ENCODE measurements at regions not wholly inside any gene's neighbourhood (a gene's known extent, or its start where the extent isn't known, plus 50 kb on each side); places are given as distances from the start of the nearest gene placed in this dataset.

GRCh38 chr6:100220543-100220942 is 226.5 kb upstream of the MCHR2 start:
- Mint-ChIP-seq H3K36me3 (ENCODE audit: insufficient read depth, unreplicated experiment) (no peaks in the 10 kb centered on the region), H3K27me3 (ENCODE audit: insufficient read depth, unreplicated experiment) (peaks cover 3% of the 10 kb centered on the region), H3K27ac (ENCODE audit: unreplicated experiment) (no peak overlapping the region), H3K9me3 (ENCODE audit: unreplicated experiment) (no peaks in the 10 kb centered on the region), H3K4me3 (ENCODE audit: unreplicated experiment) (no peak overlapping the region), H3K4me1 (ENCODE audit: low read depth, unreplicated experiment) (no peaks in the 10 kb centered on the region)
- Histone ChIP-seq H3K27me3 (replicated peaks; ENCODE audit: control insufficient read depth, insufficient read depth, low read length) (no peaks in the 10 kb centered on the region), H3K4me3 (ENCODE audit: low read depth, low read length) (no peak overlapping the region), H3K4me1 (no peaks in the 10 kb centered on the region), H3K9me3 (no peaks in the 10 kb centered on the region), H3K36me3 (ENCODE audit: control insufficient read depth, insufficient read depth, low read length) (no peaks in the 10 kb centered on the region)
- intact Hi-C loops (cut with micrococcal nuclease; ENCODE audit: unreplicated experiment): loop anchor here (10.0 kb wide), 1 partner anchor 106 kb away; no protein-coding TSS in a partner anchor
- BruUV-seq (replicated peaks): no TSS peak
- POLR2A ChIA-PET: no interaction called here
- no peak for TF ChIP-seq CTCF (IDR thresholded peaks at IDR 0.05; ENCODE audit: insufficient read depth in 1 of 2, low read depth in 1 of 2, low read length in 1 of 2, severe bottlenecking in 1 of 2, unreplicated experiment in 1 of 2)
- DNase-seq: no peak
- CTCF ChIA-PET: no interaction called here

GRCh38 chr6:100217225-100218012 is 223.4 kb upstream of the MCHR2 start:
- no peaks in the 10 kb centered on the region for H3K36me3 Mint-ChIP-seq (ENCODE audit: insufficient read depth, unreplicated experiment)
- CTCF ChIA-PET: no interaction called here

GRCh38 chr6:100216760-100217159 is 222.7 kb upstream of the MCHR2 start:
- Histone ChIP-seq H3K27me3 (replicated peaks; ENCODE audit: control insufficient read depth, insufficient read depth, low read length) (no peaks in the 10 kb centered on the region), H3K4me3 (ENCODE audit: low read depth, low read length) (no peak overlapping the region), H3K36me3 (ENCODE audit: control insufficient read depth, insufficient read depth, low read length) (no peaks in the 10 kb centered on the region), H3K4me1 (no peaks in the 10 kb centered on the region), H3K9me3 (no peaks in the 10 kb centered on the region)
- POLR2A ChIA-PET: no interaction called here
- no peak for TF ChIP-seq CTCF (IDR thresholded peaks at IDR 0.05; ENCODE audit: insufficient read depth in 1 of 2, low read depth in 1 of 2, low read length in 1 of 2, severe bottlenecking in 1 of 2, unreplicated experiment in 1 of 2)
- H3K4me3 Mint-ChIP-seq (ENCODE audit: unreplicated experiment): no peak overlapping the region
- DNase-seq: no peak
- CTCF ChIA-PET: no interaction called here
- BruUV-seq (replicated peaks): no TSS peak
- intact Hi-C loops (cut with micrococcal nuclease; ENCODE audit: unreplicated experiment): no loop called here
- H3K27ac Mint-ChIP-seq (ENCODE audit: unreplicated experiment): no peak overlapping the region
- H3K9me3 Mint-ChIP-seq (ENCODE audit: unreplicated experiment): no peaks in the 10 kb centered on the region
- H3K4me1 Mint-ChIP-seq (ENCODE audit: low read depth, unreplicated experiment): no peaks in the 10 kb centered on the region
- H3K36me3 Mint-ChIP-seq (ENCODE audit: insufficient read depth, unreplicated experiment): no peaks in the 10 kb centered on the region
- H3K27me3 Mint-ChIP-seq (ENCODE audit: insufficient read depth, unreplicated experiment): no peaks in the 10 kb centered on the region

More at GRCh38 chr6:100217225-100218012, 223.4 kb upstream of the MCHR2 start:
- intact Hi-C loops (cut with micrococcal nuclease; ENCODE audit: unreplicated experiment): no loop called here
- Histone ChIP-seq H3K9me3 (no peaks in the 10 kb centered on the region), H3K36me3 (ENCODE audit: control insufficient read depth, insufficient read depth, low read length) (no peaks in the 10 kb centered on the region), H3K4me1 (no peaks in the 10 kb centered on the region), H3K27me3 (replicated peaks; ENCODE audit: control insufficient read depth, insufficient read depth, low read length) (no peaks in the 10 kb centered on the region), H3K4me3 (ENCODE audit: low read depth, low read length) (no peak overlapping the region)
- TF ChIP-seq CTCF (IDR thresholded peaks at IDR 0.05; ENCODE audit: insufficient read depth in 1 of 2, low read depth in 1 of 2, low read length in 1 of 2, severe bottlenecking in 1 of 2, unreplicated experiment in 1 of 2): no peak
- Mint-ChIP-seq H3K4me3 (ENCODE audit: unreplicated experiment) (no peak overlapping the region), H3K9me3 (ENCODE audit: unreplicated experiment) (no peaks in the 10 kb centered on the region), H3K27me3 (ENCODE audit: insufficient read depth, unreplicated experiment) (peaks cover 3% of the 10 kb centered on the region), H3K27ac (ENCODE audit: unreplicated experiment) (no peak overlapping the region), H3K4me1 (ENCODE audit: low read depth, unreplicated experiment) (no peaks in the 10 kb centered on the region)
- DNase-seq: no peak
- POLR2A ChIA-PET: no interaction called here
- no TSS peak for BruUV-seq (replicated peaks)
